ENCODE measurements at regions not wholly inside any gene's neighbourhood (a gene's known extent, or its start where the extent isn't known, plus 50 kb on each side); places are given as distances from the start of the nearest gene placed in this dataset.

GRCh38 chr4:124487651-124488050 lies 224.9 kb downstream of the ANKRD50 start:
- TF ChIP-seq CTCF (conservative IDR thresholded peaks at IDR 0.05 in 1 of 2, IDR thresholded peaks at IDR 0.05 in 1 of 2; ENCODE audit: low read depth in 1 of 2, low read length in 2 of 2) = no peak
- no peak for TF ChIP-seq EZH2 (IDR thresholded peaks at IDR 0.05; ENCODE audit: low read length, missing control alignments)

All from fibroblast of lung (primary cell).